ENCODE measurements at regions not wholly inside any gene's neighbourhood (a gene's known extent, or its start where the extent isn't known, plus 50 kb on each side); places are given as distances from the start of the nearest gene placed in this dataset.
"Not testable (repeated sequence)": the region's sequence is repeated elsewhere in the genome, so short reads cannot be mapped to it uniquely, and the experiment has no call there.

GRCh38 chr11:23134627-23135026 lies 274.4 kb upstream of the CCDC179 start:
- no peak for DNase-seq (ENCODE audit: low read depth in 4 of 4, low spot score in 3 of 4)

- DNase-seq (ENCODE audit: low read depth in 4 of 4, low spot score in 3 of 4), result peak in 2 of 4 donors; percentile 15 to 16
Observed at GRCh38 chr11:23138761-23139160, 278.5 kb upstream of the CCDC179 start.

GRCh38 chr11:23143022-23143421 lies 282.7 kb upstream of the CCDC179 start:
- DNase-seq (ENCODE audit: low read depth in 4 of 4, low spot score in 3 of 4), result no peak

- DNase-seq (ENCODE audit: low read depth in 4 of 4, low spot score in 3 of 4), result no peak
Observed at GRCh38 chr11:23151819-23152218, 291.5 kb upstream of the CCDC179 start.

GRCh38 chr11:23155503-23155902 lies 295.2 kb upstream of the CCDC179 start:
- no peak for DNase-seq (ENCODE audit: low read depth in 4 of 4, low spot score in 3 of 4)

GRCh38 chr11:23164022-23164421 lies 303.7 kb upstream of the CCDC179 start:
- no peak for DNase-seq (ENCODE audit: low read depth in 4 of 4, low spot score in 3 of 4)

- no peak for DNase-seq (ENCODE audit: low read depth in 4 of 4, low spot score in 3 of 4)
Observed at GRCh38 chr11:23166376-23166775, 306.1 kb upstream of the CCDC179 start.

GRCh38 chr11:23179609-23180008 lies 319.3 kb upstream of the CCDC179 start:
- DNase-seq (ENCODE audit: low read depth in 4 of 4, low spot score in 3 of 4), result no peak

- no peak for DNase-seq (ENCODE audit: low read depth in 4 of 4, low spot score in 3 of 4)
Observed at GRCh38 chr11:23181022-23181807, 320.9 kb upstream of the CCDC179 start.

GRCh38 chr11:23192256-23192655 lies 332.0 kb upstream of the CCDC179 start:
- DNase-seq (ENCODE audit: low read depth in 4 of 4, low spot score in 3 of 4), result no peak

- DNase-seq (ENCODE audit: low read depth in 4 of 4, low spot score in 3 of 4), result no peak
Observed at GRCh38 chr11:23201936-23202522, 341.8 kb upstream of the CCDC179 start.

GRCh38 chr11:23202611-23203010 lies 342.3 kb upstream of the CCDC179 start:
- no peak for DNase-seq (ENCODE audit: low read depth in 4 of 4, low spot score in 3 of 4)

GRCh38 chr11:23205156-23205871 lies 345.0 kb upstream of the CCDC179 start:
- DNase-seq (ENCODE audit: low read depth in 4 of 4, low spot score in 3 of 4), result no peak

- no peak for DNase-seq (ENCODE audit: low read depth in 4 of 4, low spot score in 3 of 4)
Observed at GRCh38 chr11:23206741-23207336, 346.6 kb upstream of the CCDC179 start.

- no peak for DNase-seq (ENCODE audit: low read depth in 4 of 4, low spot score in 3 of 4)
Observed at GRCh38 chr11:23211221-23211620, 350.9 kb upstream of the CCDC179 start.

GRCh38 chr11:23212807-23213206 lies 352.5 kb upstream of the CCDC179 start:
- no peak for DNase-seq (ENCODE audit: low read depth in 4 of 4, low spot score in 3 of 4)

- DNase-seq (ENCODE audit: low read depth in 4 of 4, low spot score in 3 of 4), result no peak
Observed at GRCh38 chr11:23217072-23217471, 356.8 kb upstream of the CCDC179 start.

- not testable (repeated sequence) for DNase-seq (ENCODE audit: low read depth in 4 of 4, low spot score in 3 of 4)
Observed at GRCh38 chr11:23220086-23220485, 359.8 kb upstream of the CCDC179 start.

- no peak for DNase-seq (ENCODE audit: low read depth in 4 of 4, low spot score in 3 of 4)
Observed at GRCh38 chr11:23221366-23221765, 361.1 kb upstream of the CCDC179 start.

GRCh38 chr11:23226331-23227077 lies 366.2 kb upstream of the CCDC179 start:
- no peak for DNase-seq (ENCODE audit: low read depth in 4 of 4, low spot score in 3 of 4)

GRCh38 chr11:23227078-23227445 lies 366.8 kb upstream of the CCDC179 start:
- DNase-seq (ENCODE audit: low read depth in 4 of 4, low spot score in 3 of 4), result no peak
